Glutamatergic neuron (in vitro differentiated cells): ENCODE measurements at regions not wholly inside any gene's neighbourhood (a gene's known extent, or its start where the extent isn't known, plus 50 kb on each side); places are given as distances from the start of the nearest gene placed in this dataset.

Experiments used
- DNase-seq: peaks from one replicate; pipeline ENCODE4 v3.0.0; 2022
- H3K27ac Mint-ChIP-seq: one replicate; pipeline ENCODE4 v1.8.0; 2020; ENCODE audit warnings: mild to moderate bottlenecking, mixed read lengths, inconsistent platforms; ENCODE audit not compliant: unreplicated experiment
- H3K27me3 Mint-ChIP-seq: one replicate; pipeline ENCODE4 v1.8.0; 2020; ENCODE audit warnings: mild to moderate bottlenecking, moderate library complexity, mixed read lengths, inconsistent platforms; ENCODE audit not compliant: unreplicated experiment
- H3K36me3 Mint-ChIP-seq: one replicate; pipeline ENCODE4 v1.8.0; 2020; ENCODE audit warnings: mild to moderate bottlenecking, mixed read lengths, inconsistent platforms; ENCODE audit not compliant: unreplicated experiment
- H3K4me1 Mint-ChIP-seq: one replicate; pipeline ENCODE4 v1.8.0; 2020; ENCODE audit warnings: mild to moderate bottlenecking, low read depth, mixed read lengths, inconsistent platforms; ENCODE audit not compliant: unreplicated experiment
- H3K4me3 Mint-ChIP-seq: one replicate; pipeline ENCODE4 v1.8.0; 2020; ENCODE audit warnings: mild to moderate bottlenecking, mixed read lengths, inconsistent platforms; ENCODE audit not compliant: unreplicated experiment
- H3K9me3 Mint-ChIP-seq: one replicate; pipeline ENCODE4 v1.8.0; 2020; ENCODE audit warnings: mild to moderate bottlenecking, moderate library complexity, mixed read lengths, inconsistent platforms; ENCODE audit not compliant: unreplicated experiment
- TF ChIP-seq, protein P1 (sequence below): fragments of 200-600 bp; sonication (generic); IDR thresholded peaks from one replicate; pipeline ENCODE4 v1.5.0; 2021; ENCODE audit not compliant: partially characterized antibody, unreplicated experiment

GRCh38 chr1:223014142-223014873 lies 128.7 kb downstream of the TLR5 start:
- TF ChIP-seq, protein P1, sequence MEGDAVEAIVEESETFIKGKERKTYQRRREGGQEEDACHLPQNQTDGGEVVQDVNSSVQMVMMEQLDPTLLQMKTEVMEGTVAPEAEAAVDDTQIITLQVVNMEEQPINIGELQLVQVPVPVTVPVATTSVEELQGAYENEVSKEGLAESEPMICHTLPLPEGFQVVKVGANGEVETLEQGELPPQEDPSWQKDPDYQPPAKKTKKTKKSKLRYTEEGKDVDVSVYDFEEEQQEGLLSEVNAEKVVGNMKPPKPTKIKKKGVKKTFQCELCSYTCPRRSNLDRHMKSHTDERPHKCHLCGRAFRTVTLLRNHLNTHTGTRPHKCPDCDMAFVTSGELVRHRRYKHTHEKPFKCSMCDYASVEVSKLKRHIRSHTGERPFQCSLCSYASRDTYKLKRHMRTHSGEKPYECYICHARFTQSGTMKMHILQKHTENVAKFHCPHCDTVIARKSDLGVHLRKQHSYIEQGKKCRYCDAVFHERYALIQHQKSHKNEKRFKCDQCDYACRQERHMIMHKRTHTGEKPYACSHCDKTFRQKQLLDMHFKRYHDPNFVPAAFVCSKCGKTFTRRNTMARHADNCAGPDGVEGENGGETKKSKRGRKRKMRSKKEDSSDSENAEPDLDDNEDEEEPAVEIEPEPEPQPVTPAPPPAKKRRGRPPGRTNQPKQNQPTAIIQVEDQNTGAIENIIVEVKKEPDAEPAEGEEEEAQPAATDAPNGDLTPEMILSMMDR: no peak
- no peak for DNase-seq
- Mint-ChIP-seq H3K4me3 (no peak overlapping the region), H3K9me3 (no peaks in the 10 kb centered on the region), H3K27ac (no peak overlapping the region), H3K27me3 (no peaks in the 10 kb centered on the region), H3K4me1 (peaks cover 2% of the 10 kb centered on the region), H3K36me3 (peaks cover 3% of the 10 kb centered on the region)

- no peaks in the 10 kb centered on the region for H3K4me1 Mint-ChIP-seq
- H3K36me3 Mint-ChIP-seq: peaks cover 3% of the 10 kb centered on the region
- H3K4me3 Mint-ChIP-seq: no peak overlapping the region
- H3K27me3 Mint-ChIP-seq: no peaks in the 10 kb centered on the region
- no peak overlapping the region for H3K27ac Mint-ChIP-seq
- TF ChIP-seq, protein P1: no peak
- no peaks in the 10 kb centered on the region for H3K9me3 Mint-ChIP-seq
- DNase-seq: no peak
Measured at GRCh38 chr1:223016381-223016780, 126.7 kb downstream of the TLR5 start.

- no peak for DNase-seq
- peaks cover 2% of the 10 kb centered on the region for H3K27me3 Mint-ChIP-seq
- H3K36me3 Mint-ChIP-seq: peaks cover 3% of the 10 kb centered on the region
- TF ChIP-seq, protein P1: no peak
- H3K9me3 Mint-ChIP-seq: peaks cover under 1% of the 10 kb centered on the region
- no peak overlapping the region for H3K27ac Mint-ChIP-seq
- peaks cover under 1% of the 10 kb centered on the region for H3K4me1 Mint-ChIP-seq
- H3K4me3 Mint-ChIP-seq: no peak overlapping the region
Measured at GRCh38 chr1:223016890-223017289, 126.2 kb downstream of the TLR5 start.

- Mint-ChIP-seq H3K4me1 (peaks cover 4% of the 10 kb centered on the region), H3K4me3 (no peak overlapping the region), H3K27me3 (peaks cover 2% of the 10 kb centered on the region), H3K9me3 (peaks cover 3% of the 10 kb centered on the region), H3K36me3 (peaks cover 3% of the 10 kb centered on the region), H3K27ac (no peak overlapping the region)
- DNase-seq: no peak
- TF ChIP-seq, protein P1: no peak
Measured at GRCh38 chr1:223017291-223017690, 125.8 kb downstream of the TLR5 start.

DNA sequence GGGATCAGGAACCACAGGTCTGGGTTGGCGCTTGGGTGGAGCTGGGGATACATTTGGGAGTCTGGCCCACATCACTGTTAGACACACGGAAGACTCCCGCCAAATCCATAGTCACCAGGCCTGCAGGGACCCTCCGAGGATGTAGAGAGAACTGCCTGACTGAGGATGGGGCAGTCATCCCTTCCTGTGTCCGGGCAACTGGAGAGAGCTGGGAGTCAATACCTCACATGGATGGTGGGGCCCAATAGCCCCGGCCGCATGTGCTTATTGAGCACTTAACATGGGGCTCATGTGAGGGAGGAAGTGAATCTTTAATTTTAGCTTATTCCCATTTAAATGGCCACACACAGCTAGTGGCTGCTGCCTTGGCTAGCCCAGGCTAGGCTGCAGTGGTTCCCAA lies 124.5 kb downstream of the TLR5 start:
- DNase-seq: no peak
- Mint-ChIP-seq H3K27ac (no peak overlapping the region), H3K4me3 (no peak overlapping the region), H3K36me3 (peaks cover 3% of the 10 kb centered on the region), H3K27me3 (peaks cover 4% of the 10 kb centered on the region), H3K4me1 (peaks cover 12% of the 10 kb centered on the region), H3K9me3 (peaks cover 3% of the 10 kb centered on the region)
- TF ChIP-seq, protein P1: no peak
